ENCODE measurements at regions not wholly inside any gene's neighbourhood (a gene's known extent, or its start where the extent isn't known, plus 50 kb on each side); places are given as distances from the start of the nearest gene placed in this dataset.

DNA sequence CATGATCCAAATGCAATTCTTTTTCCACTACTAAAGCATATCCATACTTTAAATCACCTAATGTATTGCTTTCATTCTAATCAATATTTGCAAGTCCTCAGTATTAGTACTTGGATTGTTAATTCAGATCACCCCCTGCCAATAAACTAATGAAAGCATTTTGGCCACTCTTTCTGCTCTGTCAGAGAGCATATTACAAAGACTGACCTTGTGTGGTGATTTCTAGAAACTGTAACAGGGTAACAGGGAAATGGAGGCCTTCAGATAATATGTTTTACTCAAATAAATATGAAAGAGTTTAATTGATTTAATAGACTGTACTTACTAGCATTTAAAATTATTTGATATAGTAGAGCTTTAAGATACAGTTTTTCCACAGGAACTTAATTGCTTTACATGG, 453.0 kb downstream of the KCNJ3 start:
- DNase-seq, result no peak

DNA sequence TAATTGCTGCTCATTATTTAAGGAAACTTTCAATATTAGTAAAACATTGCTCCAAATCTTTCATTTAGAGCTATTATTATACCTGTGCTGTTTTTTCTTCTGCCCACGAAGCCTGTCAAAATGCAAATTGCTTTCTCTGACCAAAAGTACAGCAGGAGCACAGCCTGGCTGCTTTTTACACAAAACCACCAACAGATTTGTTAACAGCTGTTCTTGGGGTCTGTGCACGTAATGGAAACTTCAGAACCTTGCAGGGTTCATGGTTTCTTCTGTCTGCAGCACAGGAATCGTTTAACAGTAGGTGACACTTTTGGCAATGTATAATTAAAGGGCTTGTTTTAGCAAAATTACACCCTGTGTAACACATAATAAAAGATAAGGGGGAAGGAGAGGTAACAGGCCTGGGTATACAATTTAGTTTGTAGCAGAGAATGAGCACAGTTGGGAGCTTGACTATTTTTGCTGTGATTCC, 447.3 kb downstream of the KCNJ3 start:
- no peak for DNase-seq

DNA sequence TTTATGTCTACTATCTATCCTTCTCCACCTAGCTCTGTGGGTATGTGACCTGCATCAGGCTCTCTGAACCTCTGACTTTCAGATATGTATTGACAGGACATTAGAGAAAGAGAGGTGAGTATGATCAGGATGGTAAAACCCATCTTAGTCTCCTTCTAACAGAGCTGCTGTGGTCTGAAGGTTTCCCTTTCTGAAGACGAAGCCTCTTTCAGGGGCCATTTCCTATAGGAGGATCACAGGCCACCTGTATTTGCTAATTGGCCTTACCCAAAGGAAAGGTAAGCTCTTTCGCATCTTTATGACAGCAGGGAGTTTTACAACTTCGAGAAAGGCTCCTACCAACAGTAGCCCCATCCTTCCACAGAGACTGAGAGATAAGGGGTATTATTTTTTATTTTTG, 442.9 kb downstream of the KCNJ3 start:
- no peak for DNase-seq

GRCh38 chr2:155125585-155126230, 427.2 kb downstream of the KCNJ3 start:
- DNase-seq, result no peak

DNA sequence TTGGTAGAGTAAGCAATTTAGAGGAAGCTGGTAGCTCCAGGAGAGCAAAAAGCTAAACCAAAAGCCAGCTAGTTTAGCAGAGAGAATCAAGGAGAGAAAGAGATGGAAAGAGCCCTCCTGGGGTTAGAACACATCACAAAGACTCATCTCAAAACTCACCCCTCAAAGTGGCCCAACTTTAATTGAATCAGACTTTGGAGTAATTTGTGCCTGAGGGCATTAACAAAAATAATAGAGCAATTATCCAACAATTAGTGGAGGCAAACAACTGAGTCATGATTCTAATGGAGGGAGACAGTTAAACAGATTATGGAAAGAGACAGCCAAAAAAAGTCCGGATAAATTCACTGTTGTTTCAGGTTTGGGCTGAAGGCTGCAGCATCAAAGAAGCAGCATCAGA, 417.4 kb downstream of the KCNJ3 start:
- DNase-seq, result no peak

GRCh38 chr2:155111070-155111469, 412.6 kb downstream of the KCNJ3 start:
- no peak for DNase-seq

DNA sequence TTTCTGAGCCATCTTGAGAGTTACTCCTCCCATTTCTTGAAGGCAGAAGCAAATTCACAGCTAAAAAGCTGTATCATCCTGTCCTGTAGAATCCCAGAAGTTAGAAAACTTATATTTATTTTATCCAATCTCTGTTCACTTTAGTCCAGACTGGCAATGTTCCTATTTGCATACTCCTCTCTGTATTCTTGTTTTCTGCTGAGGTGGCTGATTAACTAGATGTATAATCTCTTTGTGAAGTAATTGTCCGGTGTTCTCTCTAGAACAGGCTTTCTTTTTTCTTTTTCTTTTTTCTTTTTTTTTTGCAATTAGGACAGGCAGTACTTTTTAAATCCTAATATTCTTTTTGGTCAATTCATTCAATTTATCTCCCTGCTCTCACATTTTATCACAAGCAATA, 411.0 kb downstream of the KCNJ3 start:
- DNase-seq, result no peak

DNA sequence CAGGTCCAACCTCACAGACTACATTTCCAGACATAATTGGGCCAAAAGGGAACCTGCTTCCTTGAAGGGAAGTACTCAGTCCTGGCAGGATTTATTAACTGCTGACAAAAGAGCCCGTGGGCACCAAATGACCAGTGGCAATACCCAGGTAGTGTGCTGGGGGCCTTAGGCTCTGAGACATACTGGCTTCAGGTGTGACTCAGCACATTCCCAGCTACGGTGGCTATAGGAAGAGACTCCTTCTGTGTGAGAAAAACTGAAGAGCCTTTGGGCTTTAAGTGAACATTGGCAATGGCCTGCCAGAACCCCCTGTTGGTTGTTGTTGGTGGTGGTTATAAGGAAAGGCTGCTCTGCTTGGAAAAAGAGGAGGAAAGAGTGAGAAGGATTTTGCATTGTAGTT, 401.8 kb downstream of the KCNJ3 start:
- DNase-seq, result no peak

DNA sequence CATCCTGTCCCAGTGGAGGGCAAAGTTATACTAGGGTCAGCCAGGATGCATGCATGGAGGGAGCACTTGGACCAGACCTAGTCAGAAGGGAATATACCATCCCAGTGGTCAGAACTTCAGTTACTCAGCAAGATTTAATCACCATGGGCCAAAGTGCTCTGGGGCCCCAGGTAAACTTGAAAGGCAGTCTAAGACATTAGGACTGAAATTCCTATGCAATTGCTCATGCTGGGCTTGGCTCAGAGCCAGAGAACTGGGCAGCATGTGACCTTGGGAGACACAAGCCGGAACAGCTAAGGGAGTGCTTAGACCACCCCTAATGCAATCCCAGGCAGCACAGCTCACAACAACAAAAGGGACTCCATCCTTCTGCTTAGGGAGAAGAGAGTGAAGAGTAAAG, 401.3 kb downstream of the KCNJ3 start:
- DNase-seq, result no peak

DNA sequence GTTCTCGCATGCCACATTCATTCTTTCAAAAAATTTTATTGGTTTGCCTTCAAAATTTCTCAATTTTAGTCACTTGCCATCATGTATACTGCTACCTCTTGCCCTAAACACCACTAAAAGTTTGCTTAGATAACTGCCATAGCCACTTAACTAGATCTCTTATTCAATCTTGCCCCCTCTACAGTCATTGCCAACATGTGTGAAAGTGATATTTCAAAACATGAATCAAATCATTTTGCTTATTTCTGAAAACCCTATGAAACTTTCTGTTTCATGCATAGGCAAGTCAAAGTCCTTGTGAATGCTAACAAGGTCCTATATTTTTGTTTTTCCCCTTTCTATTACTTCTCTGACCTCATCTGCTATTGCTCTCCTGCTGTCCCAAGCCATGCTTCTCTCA, 397.1 kb downstream of the KCNJ3 start:
- DNase-seq, result no peak

GRCh38 chr2:155080373-155080772, 381.9 kb downstream of the KCNJ3 start:
- DNase-seq, result no peak

- no peak for DNase-seq
Measured at GRCh38 chr2:155070489-155070888, 372.0 kb downstream of the KCNJ3 start.

DNA sequence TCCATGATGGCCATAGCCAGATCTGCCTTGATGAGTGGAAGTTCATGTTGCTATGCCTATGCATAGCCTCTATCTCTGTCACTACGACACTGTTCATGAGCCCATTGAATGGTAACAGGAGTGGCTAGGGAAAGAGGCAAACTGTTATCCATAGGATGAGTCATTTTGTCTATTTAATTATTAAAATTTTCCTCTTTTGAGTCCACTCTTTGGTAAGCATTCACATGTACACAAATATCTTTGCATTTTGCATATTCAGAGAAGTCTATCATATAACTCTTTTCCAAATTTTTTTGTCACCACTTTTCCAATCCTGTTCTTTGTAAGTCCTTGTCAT, 364.4 kb downstream of the KCNJ3 start:
- DNase-seq, result no peak

DNA sequence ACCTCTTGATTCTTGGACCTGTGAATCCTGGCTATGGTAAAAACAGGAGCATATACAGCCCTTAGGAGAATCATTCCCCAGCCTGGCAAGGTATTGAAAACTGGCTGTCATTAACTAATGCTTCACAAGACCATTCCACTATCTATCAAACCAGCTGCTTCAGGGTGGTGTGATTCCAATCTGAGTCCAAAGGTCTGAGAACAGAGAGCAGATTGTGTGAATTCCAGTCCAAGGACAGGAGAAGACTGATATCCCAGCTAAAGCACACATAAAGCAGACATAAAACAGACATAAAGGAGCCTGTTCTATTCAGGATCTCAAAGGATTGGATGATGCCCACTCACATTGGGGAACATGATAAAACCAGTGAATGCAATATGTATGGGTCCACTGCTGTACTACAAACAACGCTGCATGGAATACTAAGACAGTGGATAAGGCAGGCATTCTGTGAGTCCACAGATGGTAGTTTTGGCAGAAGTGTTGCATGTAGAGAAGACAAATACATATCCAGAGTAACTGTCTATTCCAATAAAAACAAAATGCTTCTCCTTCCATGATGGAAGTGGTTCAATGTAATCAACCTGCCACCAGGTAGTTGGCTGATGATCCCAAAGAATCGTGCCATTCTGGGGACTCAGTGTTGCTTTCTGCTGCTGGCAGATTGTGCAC, 363.9 kb downstream of the KCNJ3 start:
- no peak for DNase-seq

- DNase-seq, result no peak
Measured at GRCh38 chr2:155060896-155061295, 362.4 kb downstream of the KCNJ3 start.

- no peak for DNase-seq
Measured at GRCh38 chr2:155054712-155055111, 356.2 kb downstream of the KCNJ3 start.

GRCh38 chr2:155043097-155043496, 344.6 kb downstream of the KCNJ3 start:
- no peak for DNase-seq

GRCh38 chr2:155035308-155035707, 336.8 kb downstream of the KCNJ3 start:
- DNase-seq, result no peak

- DNase-seq, result no peak
Measured at GRCh38 chr2:155033652-155034051, 335.2 kb downstream of the KCNJ3 start.

DNA sequence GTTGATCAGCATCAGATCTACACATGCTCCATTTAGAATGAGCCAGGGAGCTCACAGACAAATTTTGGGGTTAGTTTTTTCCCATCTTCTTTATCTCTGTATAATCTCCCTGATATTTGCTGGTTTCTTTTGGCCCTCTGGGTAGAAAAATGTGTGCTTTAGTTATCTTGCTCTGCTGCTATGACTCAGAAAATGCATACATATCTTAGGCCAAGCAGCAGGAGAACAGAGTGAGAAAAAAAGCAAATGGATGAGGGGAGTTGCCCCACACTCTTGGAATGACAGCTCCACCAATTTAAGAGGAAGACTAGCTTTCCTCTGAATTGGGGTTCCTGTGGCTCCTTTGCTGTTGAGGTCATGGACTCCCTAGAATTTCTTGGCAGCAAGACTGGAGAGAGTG, 331.8 kb downstream of the KCNJ3 start:
- no peak for DNase-seq

DNA sequence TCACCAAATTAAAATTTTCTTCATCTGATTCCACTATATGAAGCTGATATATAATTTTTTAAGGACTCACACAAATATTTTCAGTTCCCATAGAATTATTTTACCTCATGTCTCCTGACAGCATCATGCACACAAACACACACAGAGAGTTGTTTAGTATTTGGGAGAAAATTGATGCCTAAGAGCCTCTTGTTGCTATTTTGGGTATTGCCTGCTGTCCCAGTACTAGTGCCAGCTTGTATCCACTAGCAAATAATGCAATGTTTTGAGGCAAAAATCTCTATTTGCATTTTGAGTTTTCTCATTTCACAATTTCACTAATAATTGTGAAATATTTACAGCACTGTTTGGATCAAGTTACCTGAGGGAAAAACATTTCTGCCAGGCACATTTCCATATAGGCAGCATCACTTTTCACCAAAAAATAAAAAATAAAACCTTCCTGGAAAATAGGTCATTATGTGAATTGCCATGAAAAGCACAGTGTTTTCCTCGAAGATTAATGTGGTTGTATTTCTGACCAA, 328.2 kb downstream of the KCNJ3 start:
- DNase-seq, result no peak

DNA sequence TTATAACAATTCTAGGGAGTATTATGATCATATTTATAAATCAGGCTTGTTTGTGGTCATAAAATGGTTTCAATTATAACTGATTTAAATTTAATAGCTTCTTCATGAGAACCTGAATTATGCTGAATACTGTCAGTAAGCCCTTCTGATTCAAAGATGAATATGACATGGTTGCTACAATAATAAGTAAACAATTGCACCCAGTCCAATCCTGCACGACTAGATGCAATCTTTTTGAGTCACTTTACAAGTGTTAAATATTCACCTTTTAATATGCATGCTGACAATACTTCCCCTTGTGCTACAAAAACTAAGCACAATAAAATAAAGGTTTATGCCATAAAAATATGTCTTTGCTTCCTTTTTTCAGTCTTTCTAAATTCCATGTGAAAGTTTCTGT, 325.2 kb downstream of the KCNJ3 start:
- DNase-seq, result no peak

- no peak for DNase-seq
Measured at GRCh38 chr2:155022531-155022930, 324.0 kb downstream of the KCNJ3 start.

- no peak for DNase-seq
Measured at GRCh38 chr2:155021618-155022017, 323.1 kb downstream of the KCNJ3 start.

Data from left kidney (tissue), 1 donor.